ENCODE measurements at regions not wholly inside any gene's neighbourhood (a gene's known extent, or its start where the extent isn't known, plus 50 kb on each side); places are given as distances from the start of the nearest gene placed in this dataset.
"Not testable (repeated sequence)": the region's sequence is repeated elsewhere in the genome, so short reads cannot be mapped to it uniquely, and the experiment has no call there.

DNA sequence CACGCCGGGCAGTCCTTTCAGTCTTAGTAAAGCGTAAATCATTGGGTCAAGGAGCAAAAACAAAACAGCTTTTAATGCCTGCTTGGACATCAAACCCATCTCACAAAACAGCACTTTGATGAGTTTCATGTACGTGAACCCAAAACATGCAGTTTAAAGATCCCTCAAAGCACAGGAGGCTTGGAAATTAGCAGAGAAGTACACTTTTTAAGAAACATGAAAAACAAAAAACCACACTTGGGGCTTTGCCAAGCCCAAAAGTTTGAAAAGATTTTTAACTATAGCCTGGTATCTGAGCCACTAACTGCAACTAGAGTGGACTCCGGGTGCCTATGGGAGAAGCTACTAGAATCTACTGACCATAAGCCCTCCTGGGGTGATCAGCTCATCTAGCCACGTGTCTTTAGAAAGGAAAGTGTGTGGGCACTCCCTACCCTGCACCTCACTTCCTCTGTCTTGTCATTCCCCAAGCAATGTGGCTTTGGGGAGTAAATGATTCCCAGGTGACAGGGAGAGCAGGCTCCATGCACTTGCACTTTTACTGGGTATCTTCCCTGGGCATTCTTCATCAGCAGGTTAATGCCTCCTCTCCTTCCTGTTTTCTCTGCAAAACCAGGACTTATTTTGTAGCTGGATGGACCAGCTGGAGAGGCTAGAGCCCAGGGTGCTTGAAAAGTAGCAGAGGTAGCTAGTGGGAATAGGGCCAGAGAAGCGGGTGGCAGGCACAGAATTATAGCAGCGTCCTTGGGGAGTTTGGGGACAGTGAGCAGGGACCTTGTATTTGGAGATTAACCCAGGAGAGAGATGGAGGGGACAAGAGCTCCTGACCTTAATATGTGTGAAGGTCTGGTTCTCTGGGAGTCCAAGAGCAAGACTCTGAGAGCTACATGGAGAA lies 339.3 kb downstream of the BCL11B start:
- H3K4me1 ChIP-seq, result no peaks in the 10 kb centered on the region
- no peak for DNase-seq
- no peaks in the 10 kb centered on the region for H3K27me3 ChIP-seq
- no peaks in the 10 kb centered on the region for H3K36me3 ChIP-seq
- no peak overlapping the region for H3K27ac ChIP-seq
- no peak overlapping the region for H3K4me3 ChIP-seq
- H3K9me3 ChIP-seq (replicated peaks), result no peaks in the 10 kb centered on the region

DNA sequence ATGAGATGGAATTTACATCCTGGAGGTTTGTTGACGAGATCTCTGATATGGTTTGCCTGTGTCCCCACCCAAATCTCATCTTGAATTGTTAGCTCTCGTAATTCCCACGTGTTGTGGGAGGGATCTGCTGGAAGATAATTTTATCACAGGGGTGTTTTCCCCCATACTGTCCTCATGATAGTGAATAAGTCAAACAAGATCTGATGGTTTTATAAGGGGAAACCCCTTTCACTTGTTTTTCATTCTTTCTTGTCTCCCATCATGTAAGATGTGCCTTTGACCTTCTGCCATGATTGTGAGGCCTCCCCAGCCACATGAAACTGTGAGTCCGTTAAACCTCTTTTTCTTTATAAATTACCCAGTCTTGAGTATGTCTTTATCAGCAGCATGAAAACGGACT lies 337.4 kb downstream of the BCL11B start:
- not testable (repeated sequence) for H3K9me3 ChIP-seq (replicated peaks)

GRCh38 chr14:98935921-98936320 lies 336.1 kb downstream of the BCL11B start:
- no peaks in the 10 kb centered on the region for H3K27me3 ChIP-seq
- H3K36me3 ChIP-seq, result no peaks in the 10 kb centered on the region
- no peaks in the 10 kb centered on the region for H3K9me3 ChIP-seq (replicated peaks)
- no peak for DNase-seq
- no peak overlapping the region for H3K4me3 ChIP-seq
- H3K4me1 ChIP-seq, result no peaks in the 10 kb centered on the region
- no peak overlapping the region for H3K27ac ChIP-seq

More for the DNA sequence above, 337.4 kb downstream of the BCL11B start:
- H3K27me3 ChIP-seq, H3K36me3 ChIP-seq, H3K4me1 ChIP-seq, H3K4me3 ChIP-seq, H3K27ac ChIP-seq, DNase-seq: not testable (repeated sequence)

DNA sequence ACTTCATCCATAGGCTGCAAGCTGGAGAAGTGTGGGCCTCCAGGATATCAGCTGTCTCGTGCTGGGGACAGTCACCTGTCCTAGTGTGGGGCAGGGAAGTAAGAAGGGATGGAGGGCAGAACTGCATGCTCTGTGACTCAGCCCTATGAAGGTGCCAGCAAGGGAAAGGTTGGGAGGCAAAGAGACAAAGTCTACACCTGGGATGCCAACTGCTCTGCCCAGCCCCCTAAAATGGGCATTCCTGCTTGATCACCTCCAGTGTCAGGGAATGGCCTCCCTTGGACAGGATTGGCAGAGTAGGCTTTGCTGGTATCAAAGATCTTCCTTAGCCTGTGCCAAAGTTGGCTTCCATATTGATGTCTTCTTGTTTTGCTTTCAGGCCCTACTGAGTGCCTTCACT lies 335.0 kb downstream of the BCL11B start:
- Histone ChIP-seq H3K4me1 (no peaks in the 10 kb centered on the region), H3K9me3 (replicated peaks) (no peaks in the 10 kb centered on the region), H3K36me3 (no peaks in the 10 kb centered on the region), H3K27me3 (no peaks in the 10 kb centered on the region), H3K27ac (no peak overlapping the region), H3K4me3 (no peak overlapping the region)
- no peak for DNase-seq

DNA sequence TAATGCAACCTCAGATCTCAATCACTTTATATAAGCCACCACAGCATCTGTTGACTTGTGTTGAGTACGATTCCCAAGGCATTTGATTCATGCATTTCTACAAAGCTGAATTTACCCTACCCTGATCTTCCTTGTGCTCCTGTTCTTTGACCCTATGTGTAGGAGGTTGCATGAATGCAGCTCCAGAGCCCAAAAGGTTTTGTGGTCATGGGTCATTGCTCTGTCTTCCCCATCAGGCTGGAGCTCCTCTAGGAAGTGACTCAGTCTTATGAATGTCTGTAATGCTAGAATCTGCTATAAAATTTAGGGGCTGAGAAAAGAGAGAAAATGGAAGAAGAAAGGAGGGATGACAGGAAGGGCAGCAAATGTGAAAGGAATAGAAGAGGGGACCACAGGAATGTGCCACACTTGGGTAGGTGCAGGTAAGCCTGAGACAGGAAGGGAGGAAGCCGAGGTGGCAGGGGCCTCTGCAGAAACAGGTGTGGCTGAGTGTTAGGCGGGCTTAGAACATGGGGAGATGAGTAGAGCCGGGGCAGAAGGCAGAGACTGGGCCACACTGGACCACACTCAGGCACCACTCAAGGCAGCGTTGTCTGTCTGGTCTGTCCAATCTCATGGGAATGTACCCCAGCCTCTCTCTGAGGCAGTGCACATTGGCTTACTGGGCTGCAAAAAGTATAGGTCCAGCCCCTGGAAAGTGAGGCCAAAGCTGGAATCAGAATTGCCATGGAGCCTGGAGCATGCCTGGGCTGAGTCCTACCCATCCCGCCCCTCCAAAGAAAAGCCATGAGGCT lies 334.1 kb downstream of the BCL11B start:
- H3K36me3 ChIP-seq, result no peaks in the 10 kb centered on the region
- H3K9me3 ChIP-seq (replicated peaks), result no peaks in the 10 kb centered on the region
- H3K27me3 ChIP-seq, result no peaks in the 10 kb centered on the region
- no peaks in the 10 kb centered on the region for H3K4me1 ChIP-seq
- H3K27ac ChIP-seq, result no peak overlapping the region
- H3K4me3 ChIP-seq, result no peak overlapping the region
- DNase-seq, result no peak

- no peak overlapping the region for H3K27ac ChIP-seq
- no peaks in the 10 kb centered on the region for H3K27me3 ChIP-seq
- no peaks in the 10 kb centered on the region for H3K36me3 ChIP-seq
- no peaks in the 10 kb centered on the region for H3K9me3 ChIP-seq (replicated peaks)
- H3K4me3 ChIP-seq, result no peak overlapping the region
- H3K4me1 ChIP-seq, result no peaks in the 10 kb centered on the region
- no peak for DNase-seq
These were observed 331.1 kb downstream of the BCL11B start for GRCh38 chr14:98940693-98941437.

- H3K4me3 ChIP-seq, result no peak overlapping the region
- H3K36me3 ChIP-seq, result no peaks in the 10 kb centered on the region
- H3K4me1 ChIP-seq, result no peaks in the 10 kb centered on the region
- no peak for DNase-seq
- no peak overlapping the region for H3K27ac ChIP-seq
- H3K27me3 ChIP-seq, result no peaks in the 10 kb centered on the region
- no peaks in the 10 kb centered on the region for H3K9me3 ChIP-seq (replicated peaks)
These were observed 330.5 kb downstream of the BCL11B start for GRCh38 chr14:98941481-98941880.

- no peaks in the 10 kb centered on the region for H3K36me3 ChIP-seq
- H3K9me3 ChIP-seq (replicated peaks), result no peaks in the 10 kb centered on the region
- no peak overlapping the region for H3K4me3 ChIP-seq
- no peaks in the 10 kb centered on the region for H3K27me3 ChIP-seq
- no peak for DNase-seq
- no peak overlapping the region for H3K27ac ChIP-seq
- no peaks in the 10 kb centered on the region; the same call in 1 of the 2 replicates for H3K4me1 ChIP-seq
These were observed 328.1 kb downstream of the BCL11B start for GRCh38 chr14:98943907-98944306.

DNA sequence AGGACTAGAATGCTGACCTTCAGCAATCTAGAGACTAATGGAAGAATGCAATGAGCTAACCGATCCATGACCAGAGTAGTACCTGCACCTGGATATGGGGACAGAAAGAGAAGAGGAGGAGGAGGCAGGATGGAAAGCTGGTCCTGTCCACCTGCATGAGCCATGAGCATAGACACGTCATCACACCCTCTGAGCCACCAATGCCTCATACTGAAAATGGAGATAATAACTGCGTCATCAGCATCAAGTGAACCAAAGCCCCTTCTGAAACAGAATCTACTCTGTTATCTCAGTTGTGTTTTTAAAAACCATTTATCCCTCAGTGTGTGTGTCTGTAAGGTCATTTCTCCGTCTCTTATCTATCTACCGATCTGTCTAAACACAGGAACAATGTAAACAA lies 327.0 kb downstream of the BCL11B start:
- Histone ChIP-seq H3K4me1 (peaks cover 8% of the 10 kb centered on the region), H3K36me3 (no peaks in the 10 kb centered on the region), H3K4me3 (no peak overlapping the region), H3K27ac (no peak overlapping the region), H3K9me3 (replicated peaks) (no peaks in the 10 kb centered on the region), H3K27me3 (no peaks in the 10 kb centered on the region)
- DNase-seq, result no peak

- no peaks in the 10 kb centered on the region for H3K27me3 ChIP-seq
- no peaks in the 10 kb centered on the region for H3K36me3 ChIP-seq
- DNase-seq, result no peak
- no peak overlapping the region for H3K27ac ChIP-seq
- no peak overlapping the region for H3K4me3 ChIP-seq
- no peaks in the 10 kb centered on the region for H3K9me3 ChIP-seq (replicated peaks)
- peaks cover 12% of the 10 kb centered on the region for H3K4me1 ChIP-seq
These were observed 326.1 kb downstream of the BCL11B start for GRCh38 chr14:98945611-98946570.

DNA sequence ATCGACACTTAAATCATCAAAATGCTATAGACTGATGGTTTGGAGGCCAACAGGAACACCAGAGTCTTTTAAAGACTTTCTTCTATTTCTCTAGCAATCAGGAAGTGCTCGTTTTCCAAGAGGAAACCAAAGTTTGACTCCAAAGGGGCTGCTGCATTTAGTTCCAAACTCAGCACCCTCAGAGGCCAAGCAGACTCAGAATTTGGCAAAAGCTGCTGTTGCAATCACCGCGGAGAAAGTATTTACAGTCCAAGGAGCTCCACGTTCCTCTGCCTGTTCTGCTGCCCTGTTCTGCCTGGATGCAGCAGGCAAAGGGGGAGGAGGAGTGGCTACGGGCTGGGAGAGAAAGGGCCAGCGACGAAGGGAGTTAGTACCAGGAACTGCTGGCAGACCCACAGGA lies 325.1 kb downstream of the BCL11B start:
- no peak for DNase-seq
- H3K4me3 ChIP-seq, result no peak overlapping the region
- no peaks in the 10 kb centered on the region for H3K36me3 ChIP-seq
- no peak overlapping the region for H3K27ac ChIP-seq
- H3K27me3 ChIP-seq, result no peaks in the 10 kb centered on the region
- peaks cover 12% of the 10 kb centered on the region for H3K4me1 ChIP-seq
- no peaks in the 10 kb centered on the region for H3K9me3 ChIP-seq (replicated peaks)

DNA sequence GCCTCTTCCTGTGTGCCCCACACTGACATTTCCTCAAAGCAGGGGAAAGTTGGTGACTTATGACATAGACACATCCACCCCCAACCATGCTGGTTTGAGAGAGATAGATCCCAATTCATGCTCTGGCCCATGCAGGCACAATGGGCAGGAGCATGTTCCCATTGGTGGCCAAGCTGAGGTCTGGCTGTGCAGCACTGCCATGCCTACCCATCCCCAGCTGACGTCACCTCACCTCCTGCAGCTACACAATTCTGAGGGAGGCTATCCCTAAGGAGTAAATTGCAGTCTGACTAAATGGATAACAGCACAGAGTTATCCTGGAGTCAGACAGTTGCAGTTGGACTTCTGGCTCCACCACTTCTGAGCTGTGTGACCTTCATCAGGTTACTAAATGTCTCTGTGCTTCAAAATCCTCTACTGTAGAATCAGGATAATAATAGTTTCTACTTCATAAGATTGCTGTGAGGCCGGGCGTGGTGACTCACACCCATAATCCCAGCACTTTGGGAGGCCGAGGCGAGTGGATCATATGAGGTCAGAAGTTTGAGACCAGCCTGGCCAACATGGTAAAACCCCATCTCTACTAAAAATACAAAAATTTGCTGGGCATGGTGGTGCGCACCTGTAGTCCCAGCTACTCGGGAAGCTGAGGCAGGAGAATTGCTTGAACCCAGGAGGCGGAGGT lies 323.9 kb downstream of the BCL11B start:
- DNase-seq, result no peak
- H3K4me3 ChIP-seq, result no peak overlapping the region

DNA sequence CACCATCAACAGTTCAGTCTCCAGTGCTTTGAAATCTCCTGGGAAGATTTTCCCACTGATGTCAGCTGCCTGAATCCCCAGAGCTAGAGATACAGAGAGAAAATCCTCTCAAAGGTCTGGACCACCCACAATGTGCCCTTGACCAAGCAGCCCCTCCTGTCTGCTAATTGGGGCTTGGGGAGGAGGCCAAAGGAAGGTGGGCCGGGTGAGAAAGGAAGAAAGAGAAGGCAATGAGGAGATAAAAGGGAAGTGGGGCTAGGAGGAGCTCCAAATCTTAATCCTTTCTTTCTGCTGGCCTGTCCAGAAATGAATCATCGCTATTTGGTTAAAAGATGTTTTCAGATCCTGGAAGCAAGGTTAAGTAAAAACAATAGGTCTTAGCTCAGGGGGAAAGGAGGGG lies 322.9 kb downstream of the BCL11B start:
- no peaks in the 10 kb centered on the region for H3K36me3 ChIP-seq
- H3K4me1 ChIP-seq, result peaks cover 12% of the 10 kb centered on the region
- peak overlapping the region; percentile 36 for H3K27ac ChIP-seq
- H3K27me3 ChIP-seq, result no peaks in the 10 kb centered on the region
- H3K9me3 ChIP-seq (replicated peaks), result no peaks in the 10 kb centered on the region
- no peak overlapping the region for H3K4me3 ChIP-seq
- DNase-seq, result peak; percentile 37 to 63

More for the DNA sequence above, 323.9 kb downstream of the BCL11B start:
- no peak overlapping the region for H3K27ac ChIP-seq
- peaks cover 12% of the 10 kb centered on the region for H3K4me1 ChIP-seq
- H3K9me3 ChIP-seq (replicated peaks), result no peaks in the 10 kb centered on the region
- no peaks in the 10 kb centered on the region for H3K36me3 ChIP-seq
- no peaks in the 10 kb centered on the region for H3K27me3 ChIP-seq
